HG03342 (cell line): ENCODE measurements at regions not wholly inside any gene's neighbourhood (a gene's known extent, or its start where the extent isn't known, plus 50 kb on each side); places are given as distances from the start of the nearest gene placed in this dataset.
A peak's percentile ranks its signal among the peaks of the same experiment; 100 is the strongest.
"Not testable (repeated sequence)": the region's sequence is repeated elsewhere in the genome, so short reads cannot be mapped to it uniquely, and the experiment has no call there.

Source experiments
- ATAC-seq: cut with Tn5 transposase; IDR thresholded peaks from one replicate; pipeline ENCODE4 v1.9.1; 2021; ENCODE audit warnings: mild to moderate bottlenecking, moderate library complexity; ENCODE audit not compliant: unreplicated experiment

- no peak for ATAC-seq
Observed at GRCh38 chr6:97885325-97885724, 602.3 kb upstream of the MMS22L start.

GRCh38 chr6:97885828-97886227, 602.8 kb upstream of the MMS22L start:
- ATAC-seq = no peak

GRCh38 chr6:97901531-97901930, 618.5 kb upstream of the MMS22L start:
- ATAC-seq = no peak

- no peak for ATAC-seq
Observed at GRCh38 chr6:97909380-97909779, 626.4 kb upstream of the MMS22L start.

- no peak for ATAC-seq
Observed at GRCh38 chr6:97913721-97914120, 630.7 kb upstream of the MMS22L start.

GRCh38 chr6:97914912-97915311, 631.9 kb upstream of the MMS22L start:
- no peak for ATAC-seq

GRCh38 chr6:97915537-97915936, 632.5 kb upstream of the MMS22L start:
- ATAC-seq = no peak

- ATAC-seq = no peak
Observed at GRCh38 chr6:97917369-97917768, 634.4 kb upstream of the MMS22L start.

GRCh38 chr6:97919046-97919445, 636.0 kb upstream of the MMS22L start:
- ATAC-seq = no peak

- no peak for ATAC-seq
Observed at GRCh38 chr6:97919631-97920030, 636.6 kb upstream of the MMS22L start.

GRCh38 chr6:97923249-97923648, 640.2 kb upstream of the MMS22L start:
- no peak for ATAC-seq

- no peak for ATAC-seq
Observed at GRCh38 chr6:97925504-97925903, 642.5 kb upstream of the MMS22L start.

- no peak for ATAC-seq
Observed at GRCh38 chr6:97939440-97940168, 656.6 kb upstream of the MMS22L start.

- no peak for ATAC-seq
Observed at GRCh38 chr6:97947841-97948240, 664.8 kb upstream of the MMS22L start.

GRCh38 chr6:97958134-97958533, 675.1 kb upstream of the MMS22L start:
- no peak for ATAC-seq

- no peak for ATAC-seq
Observed at GRCh38 chr6:97963193-97963592, 680.2 kb upstream of the MMS22L start.

GRCh38 chr6:97969065-97969464, 686.0 kb upstream of the MMS22L start:
- ATAC-seq = no peak

GRCh38 chr6:97977084-97977483, 694.1 kb upstream of the MMS22L start:
- ATAC-seq = no peak

GRCh38 chr6:97978855-97979271, 695.8 kb upstream of the MMS22L start:
- no peak for ATAC-seq

- not testable (repeated sequence) for ATAC-seq
Observed at GRCh38 chr6:97979285-97979684, 696.3 kb upstream of the MMS22L start.

- no peak for ATAC-seq
Observed at GRCh38 chr6:97989451-97989850, 706.4 kb upstream of the MMS22L start.

GRCh38 chr6:97995158-97995557, 712.1 kb upstream of the MMS22L start:
- no peak for ATAC-seq

- ATAC-seq = peak; percentile 43
Observed at GRCh38 chr6:98002678-98003077, 719.7 kb upstream of the MMS22L start.
